ENCODE measurements at regions not wholly inside any gene's neighbourhood (a gene's known extent, or its start where the extent isn't known, plus 50 kb on each side); places are given as distances from the start of the nearest gene placed in this dataset.

- Histone ChIP-seq H3K36me3 (ENCODE audit: control insufficient read depth in 2 of 2, insufficient read depth in 1 of 2, low read length in 2 of 2) (no peaks in the 10 kb centered on the region), H3K27ac (ENCODE audit: extremely low read depth, low read depth, low read length) (no peak overlapping the region), H3K4me3 (ENCODE audit: low read depth, low read length) (no peak overlapping the region), H3K9me3 (ENCODE audit: control insufficient read depth, insufficient read depth, low read depth, low read length) (no peaks in the 10 kb centered on the region), H3K4me1 (ENCODE audit: control insufficient read depth, insufficient read depth, low read length) (no peaks in the 10 kb centered on the region)
- TF ChIP-seq ZNF645 (tag by site-specific recombination; IDR thresholded peaks at IDR 0.05), result no peak
- TF ChIP-seq SETDB1 (IDR thresholded peaks at IDR 0.05; ENCODE audit: insufficient read length, low read length), result no peak
- no peak for TF ChIP-seq ZNF514 (tag by site-specific recombination; IDR thresholded peaks at IDR 0.05)
- no peak for TF ChIP-seq ZNF610 (tag by site-specific recombination; IDR thresholded peaks at IDR 0.05; ENCODE audit: borderline replicate concordance)
- no peak for TF ChIP-seq ZNF10 (tag by site-specific recombination; IDR thresholded peaks at IDR 0.05)
- no peak for TF ChIP-seq ZNF529 (tag by site-specific recombination; IDR thresholded peaks at IDR 0.05; ENCODE audit: insufficient replicate concordance)
- no peak for TF ChIP-seq ZNF580 (tag by site-specific recombination; IDR thresholded peaks at IDR 0.05)
- TF ChIP-seq ZSCAN4 (tag by site-specific recombination; IDR thresholded peaks at IDR 0.05), result no peak
- no peak for TF ChIP-seq ZFHX2 (tag by site-specific recombination; conservative IDR thresholded peaks at IDR 0.05)
- no peak for TF ChIP-seq ZNF266 (tag by site-specific recombination; IDR thresholded peaks at IDR 0.05; ENCODE audit: low read depth)
- TF ChIP-seq ZNF16 (tag by site-specific recombination; IDR thresholded peaks at IDR 0.05; ENCODE audit: low read depth), result no peak
- TF ChIP-seq EGR2 (tag by site-specific recombination; IDR thresholded peaks at IDR 0.05; ENCODE audit: low read depth), result no peak
- TF ChIP-seq GLI4 (tag by site-specific recombination; IDR thresholded peaks at IDR 0.05), result no peak
- TF ChIP-seq ZBTB44 (tag by site-specific recombination; IDR thresholded peaks at IDR 0.05), result no peak
- no peak for TF ChIP-seq ZNF184 (tag by site-specific recombination; IDR thresholded peaks at IDR 0.05)
- TF ChIP-seq ZNF518A (tag by site-specific recombination; conservative IDR thresholded peaks at IDR 0.05; ENCODE audit: low read depth), result no peak
- ChIA-PET CTCF (interaction anchor here (0.6 to 1.0 kb wide), 2 partner anchors 39 to 80 kb away, joined by 3 to 6 read pairs; partner anchors contain the start of gene OSBPL3), POLR2A (interaction anchor here (0.9 kb wide), 1 partner anchor 30 kb away, joined by 3 read pairs; no protein-coding TSS in a partner anchor)
Observed at GRCh38 chr7:25059576-25059975, 65.5 kb downstream of the CYCS start.

GRCh38 chr7:25056368-25056767 lies 68.7 kb downstream of the CYCS start:
- H3K9me3 ChIP-seq (ENCODE audit: control insufficient read depth, insufficient read depth, low read depth, low read length), result no peaks in the 10 kb centered on the region
- H3K27ac ChIP-seq (ENCODE audit: extremely low read depth, low read depth, low read length), result no peak overlapping the region
- POLR2A ChIA-PET, result no interaction called here
- no peak overlapping the region for H3K4me3 ChIP-seq (ENCODE audit: low read depth, low read length)
- no peaks in the 10 kb centered on the region for H3K36me3 ChIP-seq (ENCODE audit: control insufficient read depth in 2 of 2, insufficient read depth in 1 of 2, low read length in 2 of 2)
- H3K4me1 ChIP-seq (ENCODE audit: control insufficient read depth, insufficient read depth, low read length), result no peaks in the 10 kb centered on the region
- no peak for TF ChIP-seq ZEB2 (tag by site-specific recombination; IDR thresholded peaks at IDR 0.05)
- TF ChIP-seq ZNF148 (tag by site-specific recombination; IDR thresholded peaks at IDR 0.05; ENCODE audit: borderline replicate concordance), result no peak
- peak; percentile 72 for TF ChIP-seq ZNF146 (tag by site-specific recombination; IDR thresholded peaks at IDR 0.05)
- CTCF ChIA-PET, result interaction anchor here (0.6 kb wide), 1 partner anchor 76 kb away, joined by 3 read pairs; no protein-coding TSS in a partner anchor
